A673 (cell line): ENCODE measurements at regions not wholly inside any gene's neighbourhood (a gene's known extent, or its start where the extent isn't known, plus 50 kb on each side); places are given as distances from the start of the nearest gene placed in this dataset.

Experiments used
- BruUV-seq: library from RNA; stranded (reverse); fragments of 400-500 nt; replicated peaks from 2 replicates; lab custom pipeline; 2021; lab: Mats Ljungman, UMichigan
- CTCF ChIA-PET: fragments of 300-600 bp; sonication (Branson Sonifier 250); formaldehyde crosslinking; loops from one replicate; lab custom pipeline; 2022; ENCODE audit warnings: antibody characterized with exemption; lab: Charles Lee
- POLR2A ChIA-PET: fragments of 300-600 bp; sonication (Branson Sonifier 250); formaldehyde crosslinking; loops from one replicate; lab custom pipeline; 2022; ENCODE audit warnings: antibody characterized with exemption; ENCODE audit not compliant: low non-redundant PET; lab: Charles Lee
- DNase-seq: peaks from one replicate; pipeline ENCODE4 v3.0.0-alpha.2; 2015; ENCODE audit warnings: low spot score
- H3K27ac ChIP-seq: fragments of 200-600 bp; sonication (generic); 2 replicates; pipeline ENCODE4 v1.5.1; 2016; ENCODE audit warnings: mixed run types, low read depth, mild to moderate bottlenecking, mixed read lengths, antibody characterized with exemption, low read length; ENCODE audit not compliant: poor library complexity, severe bottlenecking
- H3K27me3 ChIP-seq: fragments of 200-600 bp; sonication (generic); replicated peaks from 2 replicates; pipeline ENCODE4 v1.6.1; 2017; ENCODE audit warnings: mixed run types, low read depth, mild to moderate bottlenecking, mixed read lengths, antibody characterized with exemption, low read length; ENCODE audit not compliant: insufficient read depth, poor library complexity
- H3K36me3 ChIP-seq: fragments of 200-600 bp; sonication (generic); 2 replicates; pipeline ENCODE4 v1.6.1; 2016; ENCODE audit warnings: mixed run types, mild to moderate bottlenecking, mixed read lengths, antibody characterized with exemption, low read length; ENCODE audit not compliant: insufficient read depth, poor library complexity, severe bottlenecking
- H3K4me1 ChIP-seq: fragments of 200-600 bp; sonication (generic); 2 replicates; pipeline ENCODE4 v1.6.1; 2017; ENCODE audit warnings: mixed run types, mild to moderate bottlenecking, mixed read lengths, antibody characterized with exemption, low read length; ENCODE audit not compliant: insufficient read depth, poor library complexity, severe bottlenecking
- H3K4me3 ChIP-seq: fragments of 200-600 bp; sonication (generic); 2 replicates; pipeline ENCODE4 v1.5.1; 2016; ENCODE audit warnings: low read depth, mixed run types, mild to moderate bottlenecking, mixed read lengths, low read length; ENCODE audit not compliant: poor library complexity, severe bottlenecking
- H3K9me3 ChIP-seq: fragments of 200-600 bp; sonication (generic); 2 replicates; pipeline ENCODE4 v1.6.1; 2016; ENCODE audit warnings: mixed run types, low read depth, mild to moderate bottlenecking, mixed read lengths, antibody characterized with exemption, low read length; ENCODE audit not compliant: poor library complexity, severe bottlenecking
- EZH2 ChIP-seq: fragments of 200-600 bp; sonication (generic); IDR thresholded peaks from 2 replicates; pipeline ENCODE4 v1.6.1; 2017; ENCODE audit warnings: borderline replicate concordance, low read depth, mild to moderate bottlenecking, mixed read lengths, antibody characterized with exemption, low read length; ENCODE audit not compliant: poor library complexity, severe bottlenecking
- intact Hi-C: fragments of 100-400 bp; cut with micrococcal nuclease; formaldehyde crosslinking; loops from one replicate; pipeline ENCODE4 v1.10.0; 2022; ENCODE audit not compliant: unreplicated experiment
- TF ChIP-seq, protein P1 (sequence below): fragments of 300-800, 200-600 bp; sonication (generic); conservative IDR thresholded peaks from 2 replicates; pipeline ENCODE4 v1.5.1; 2017; ENCODE audit warnings: low read depth, mild to moderate bottlenecking, antibody characterized with exemption, low read length, moderate library complexity, mixed read lengths

GRCh38 chrX:113868177-113868576 lies 715.7 kb upstream of the HTR2C start:
- Histone ChIP-seq H3K27me3 (no peaks in the 10 kb centered on the region), H3K27ac (no peak overlapping the region), H3K9me3 (no peaks in the 10 kb centered on the region), H3K36me3 (no peaks in the 10 kb centered on the region), H3K4me1 (no peaks in the 10 kb centered on the region), H3K4me3 (no peak overlapping the region)
- peak; percentile 12 for DNase-seq
- BruUV-seq, result no TSS peak
- intact Hi-C loops, result no loop called here
- no peak for TF ChIP-seq EZH2
- TF ChIP-seq, protein P1, sequence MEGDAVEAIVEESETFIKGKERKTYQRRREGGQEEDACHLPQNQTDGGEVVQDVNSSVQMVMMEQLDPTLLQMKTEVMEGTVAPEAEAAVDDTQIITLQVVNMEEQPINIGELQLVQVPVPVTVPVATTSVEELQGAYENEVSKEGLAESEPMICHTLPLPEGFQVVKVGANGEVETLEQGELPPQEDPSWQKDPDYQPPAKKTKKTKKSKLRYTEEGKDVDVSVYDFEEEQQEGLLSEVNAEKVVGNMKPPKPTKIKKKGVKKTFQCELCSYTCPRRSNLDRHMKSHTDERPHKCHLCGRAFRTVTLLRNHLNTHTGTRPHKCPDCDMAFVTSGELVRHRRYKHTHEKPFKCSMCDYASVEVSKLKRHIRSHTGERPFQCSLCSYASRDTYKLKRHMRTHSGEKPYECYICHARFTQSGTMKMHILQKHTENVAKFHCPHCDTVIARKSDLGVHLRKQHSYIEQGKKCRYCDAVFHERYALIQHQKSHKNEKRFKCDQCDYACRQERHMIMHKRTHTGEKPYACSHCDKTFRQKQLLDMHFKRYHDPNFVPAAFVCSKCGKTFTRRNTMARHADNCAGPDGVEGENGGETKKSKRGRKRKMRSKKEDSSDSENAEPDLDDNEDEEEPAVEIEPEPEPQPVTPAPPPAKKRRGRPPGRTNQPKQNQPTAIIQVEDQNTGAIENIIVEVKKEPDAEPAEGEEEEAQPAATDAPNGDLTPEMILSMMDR, result no peak
- CTCF ChIA-PET, result no interaction called here
- POLR2A ChIA-PET, result no interaction called here

DNA sequence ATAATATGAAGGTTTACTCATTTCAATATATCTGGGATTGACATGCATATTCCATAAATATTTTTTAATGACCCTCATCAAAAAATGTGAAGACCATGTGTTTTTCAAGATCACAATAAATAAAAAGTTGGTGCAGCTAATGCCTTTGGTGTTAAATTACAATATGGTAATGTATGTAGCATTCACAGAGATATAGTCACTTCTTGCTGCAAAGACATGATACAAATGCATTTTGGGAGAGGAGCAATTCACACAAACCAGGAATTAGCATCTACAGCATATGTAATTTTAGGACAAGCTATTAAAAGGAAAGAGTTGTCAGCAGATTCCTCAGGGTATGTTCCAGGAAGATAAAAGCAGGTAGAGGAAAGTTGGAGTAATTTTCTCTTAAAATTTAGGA lies 734.5 kb upstream of the HTR2C start:
- ChIA-PET CTCF (no interaction called here), POLR2A (no interaction called here)
- BruUV-seq, result no TSS peak

GRCh38 chrX:113833096-113834055 lies 750.5 kb upstream of the HTR2C start:
- no peaks in the 10 kb centered on the region for H3K36me3 ChIP-seq
- no peaks in the 10 kb centered on the region for H3K27me3 ChIP-seq
- no peaks in the 10 kb centered on the region for H3K4me1 ChIP-seq
- intact Hi-C loops, result no loop called here
- no TSS peak for BruUV-seq
- H3K9me3 ChIP-seq, result no peaks in the 10 kb centered on the region
- no peak for DNase-seq
- ChIA-PET CTCF (interaction anchor here (0.7 kb wide), 1 partner anchor 886 kb away, joined by 3 read pairs; no protein-coding TSS in a partner anchor), POLR2A (no interaction called here)
- no peak for TF ChIP-seq EZH2
- TF ChIP-seq, protein P1, result no peak
- H3K4me3 ChIP-seq, result no peak overlapping the region
- no peak overlapping the region for H3K27ac ChIP-seq

More for the DNA sequence above, 734.5 kb upstream of the HTR2C start:
- Histone ChIP-seq H3K4me1 (no peaks in the 10 kb centered on the region), H3K9me3 (no peaks in the 10 kb centered on the region), H3K27me3 (no peaks in the 10 kb centered on the region), H3K36me3 (no peaks in the 10 kb centered on the region), H3K4me3 (no peak overlapping the region), H3K27ac (no peak overlapping the region)
- no peak for DNase-seq
- intact Hi-C loops, result no loop called here
- no peak for TF ChIP-seq EZH2
- TF ChIP-seq, protein P1, result no peak
